Breast epithelium (tissue), 4 donors: ENCODE measurements at regions not wholly inside any gene's neighbourhood (a gene's known extent, or its start where the extent isn't known, plus 50 kb on each side); places are given as distances from the start of the nearest gene placed in this dataset.

ENCODE experiments used
- DNase-seq, 2 donors: peaks; one replicate each; pipeline ENCODE4 v3.0.0-alpha.2; 2019; ENCODE audit warnings: low spot score in 2 of 2
- H3K27ac ChIP-seq, 2 donors: fragments of 200-600 bp; sonication (generic) in 1 of 2; one replicate each; pipeline ENCODE4 v1.5.1; 2016 to 2019; ENCODE audit warnings: mild to moderate bottlenecking in 1 of 2
- H3K27me3 ChIP-seq, 2 donors: fragments of 200-600 bp; sonication (generic) in 1 of 2; one replicate each; pipeline versions ENCODE4 v1.5.1 to v1.6.0; 2017 to 2019; ENCODE audit warnings: control low read depth in 1 of 2, mild to moderate bottlenecking in 1 of 2
- H3K36me3 ChIP-seq: fragments of 200-600 bp; one replicate; pipeline ENCODE4 v1.5.1; 2019
- H3K4me1 ChIP-seq, 2 donors: fragments of 200-600 bp; sonication (generic); one replicate each; pipeline ENCODE4 v1.5.1; 2016 to 2019; ENCODE audit warnings: control low read depth in 1 of 2
- H3K4me3 ChIP-seq, 3 donors: fragments of 200-600 bp; sonication (generic); 1 replicate in 2 of 3; 2 replicates in 1 of 3; pipeline ENCODE4 v1.5.1; 2016 to 2019; ENCODE audit warnings: mild to moderate bottlenecking in 3 of 3, moderate library complexity in 2 of 3
- H3K9me3 ChIP-seq, 2 donors: fragments of 200-600 bp; sonication (generic) in 1 of 2; one replicate each; pipeline ENCODE4 v1.5.1; 2016 to 2019; ENCODE audit warnings: control low read depth in 1 of 2
- POLR2A ChIP-seq: fragments of 450-650 bp; IDR thresholded peaks from one replicate; pipeline ENCODE4 v1.6.1; 2016; ENCODE audit warnings: antibody characterized with exemption, mild to moderate bottlenecking, moderate library complexity
- POLR2AphosphoS5 ChIP-seq, 3 donors: sonication (generic); formaldehyde crosslinking; IDR thresholded peaks; one replicate each; pipeline ENCODE4 v1.6.1; 2017; ENCODE audit warnings: antibody characterized with exemption in 3 of 3
- intact Hi-C: fragments of 100-400 bp; cut with DNase I; formaldehyde crosslinking; loops from one replicate; pipeline ENCODE4 v1.15.1; 2023; ENCODE audit warnings: low total_unique reads
- TF ChIP-seq, protein P1 (sequence below), 3 donors: fragments of 450-650 bp; IDR thresholded peaks; one replicate each; pipeline ENCODE4 v1.5.1; 2016 to 2017; ENCODE audit warnings: antibody characterized with exemption in 3 of 3, mild to moderate bottlenecking in 3 of 3, moderate library complexity in 3 of 3

DNA sequence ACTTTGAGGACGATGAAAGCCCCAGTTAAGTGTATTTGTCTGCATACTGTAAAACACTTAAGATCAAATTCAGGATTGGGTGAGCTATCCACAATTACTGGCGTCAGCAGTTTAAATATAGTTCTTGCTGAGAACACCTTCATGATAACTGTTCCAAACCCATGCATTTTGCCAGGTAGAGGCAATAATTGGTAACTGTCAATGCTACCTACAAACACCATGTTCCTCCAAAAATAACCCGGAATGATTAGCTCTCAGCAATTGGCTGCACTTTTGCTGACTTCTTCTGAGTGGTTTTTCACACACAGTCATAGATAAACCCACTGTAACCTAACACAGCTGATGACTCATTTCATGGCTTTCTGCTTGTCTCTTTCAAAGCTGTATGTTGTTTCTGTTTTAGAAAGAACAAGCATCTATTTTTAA is 1358.6 kb upstream of the GJE1 start:
- intact Hi-C loops: no loop called here
- TF ChIP-seq, protein P1, sequence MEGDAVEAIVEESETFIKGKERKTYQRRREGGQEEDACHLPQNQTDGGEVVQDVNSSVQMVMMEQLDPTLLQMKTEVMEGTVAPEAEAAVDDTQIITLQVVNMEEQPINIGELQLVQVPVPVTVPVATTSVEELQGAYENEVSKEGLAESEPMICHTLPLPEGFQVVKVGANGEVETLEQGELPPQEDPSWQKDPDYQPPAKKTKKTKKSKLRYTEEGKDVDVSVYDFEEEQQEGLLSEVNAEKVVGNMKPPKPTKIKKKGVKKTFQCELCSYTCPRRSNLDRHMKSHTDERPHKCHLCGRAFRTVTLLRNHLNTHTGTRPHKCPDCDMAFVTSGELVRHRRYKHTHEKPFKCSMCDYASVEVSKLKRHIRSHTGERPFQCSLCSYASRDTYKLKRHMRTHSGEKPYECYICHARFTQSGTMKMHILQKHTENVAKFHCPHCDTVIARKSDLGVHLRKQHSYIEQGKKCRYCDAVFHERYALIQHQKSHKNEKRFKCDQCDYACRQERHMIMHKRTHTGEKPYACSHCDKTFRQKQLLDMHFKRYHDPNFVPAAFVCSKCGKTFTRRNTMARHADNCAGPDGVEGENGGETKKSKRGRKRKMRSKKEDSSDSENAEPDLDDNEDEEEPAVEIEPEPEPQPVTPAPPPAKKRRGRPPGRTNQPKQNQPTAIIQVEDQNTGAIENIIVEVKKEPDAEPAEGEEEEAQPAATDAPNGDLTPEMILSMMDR (IDR thresholded peaks at IDR 0.05): no peak
- TF ChIP-seq POLR2AphosphoS5 (IDR thresholded peaks at IDR 0.05): no peak
- TF ChIP-seq POLR2A: no peak
- H3K27ac ChIP-seq: no peak overlapping the region
- no peak overlapping the region for H3K4me3 ChIP-seq
- H3K27me3 ChIP-seq: no peaks in the 10 kb centered on the region
- H3K36me3 ChIP-seq: no peaks in the 10 kb centered on the region
- DNase-seq: no peak
- H3K9me3 ChIP-seq: no peaks in the 10 kb centered on the region
- H3K4me1 ChIP-seq: no peaks in the 10 kb centered on the region

GRCh38 chr6:140773276-140773675 is 1359.4 kb upstream of the GJE1 start:
- H3K36me3 ChIP-seq: no peaks in the 10 kb centered on the region
- no peaks in the 10 kb centered on the region for H3K27me3 ChIP-seq
- no peak for DNase-seq
- TF ChIP-seq POLR2AphosphoS5 (IDR thresholded peaks at IDR 0.05) (no peak), POLR2A (no peak)
- TF ChIP-seq, protein P1 (IDR thresholded peaks at IDR 0.05): no peak
- no peaks in the 10 kb centered on the region for H3K4me1 ChIP-seq
- no peak overlapping the region for H3K27ac ChIP-seq
- intact Hi-C loops: no loop called here
- H3K9me3 ChIP-seq: no peaks in the 10 kb centered on the region
- H3K4me3 ChIP-seq: no peak overlapping the region

- no peaks in the 10 kb centered on the region for H3K4me1 ChIP-seq
- no peak overlapping the region for H3K27ac ChIP-seq
- intact Hi-C loops: no loop called here
Measured at GRCh38 chr6:140772576-140772975, 1360.1 kb upstream of the GJE1 start.

DNA sequence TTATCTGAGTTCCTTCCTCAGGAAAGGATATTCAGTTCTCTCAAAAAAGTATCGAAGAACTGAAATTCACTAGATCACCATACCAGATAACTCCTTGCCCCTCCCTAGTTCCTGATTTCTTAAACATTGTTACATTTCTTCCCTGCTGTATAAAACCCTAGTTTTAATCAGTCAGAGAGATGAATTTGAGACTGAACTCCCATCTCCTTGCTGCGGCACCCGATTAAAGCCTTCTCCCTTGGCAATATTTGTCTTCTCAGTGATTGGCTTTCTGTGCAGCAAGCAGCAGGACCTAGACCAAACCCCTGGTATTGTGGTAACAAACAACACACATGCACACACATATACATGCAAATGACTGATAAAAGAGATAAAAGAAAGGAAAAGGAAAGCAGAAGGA is 1364.6 kb upstream of the GJE1 start:
- no peak for DNase-seq
- no peaks in the 10 kb centered on the region for H3K27me3 ChIP-seq
- intact Hi-C loops: no loop called here
- no peaks in the 10 kb centered on the region for H3K36me3 ChIP-seq
- H3K27ac ChIP-seq: no peak overlapping the region
- H3K4me3 ChIP-seq: no peak overlapping the region
- peaks cover 0 to 8% of the 10 kb centered on the region in 2 donors for H3K9me3 ChIP-seq
- no peaks in the 10 kb centered on the region for H3K4me1 ChIP-seq
- no peak for TF ChIP-seq POLR2A
- TF ChIP-seq, protein P1 (IDR thresholded peaks at IDR 0.05): no peak
- no peak for TF ChIP-seq POLR2AphosphoS5 (IDR thresholded peaks at IDR 0.05)

More at GRCh38 chr6:140772576-140772975, 1360.1 kb upstream of the GJE1 start:
- Histone ChIP-seq H3K4me3 (no peak overlapping the region), H3K27me3 (no peaks in the 10 kb centered on the region), H3K9me3 (peaks cover 0 to 7% of the 10 kb centered on the region in 2 donors), H3K36me3 (no peaks in the 10 kb centered on the region)
- TF ChIP-seq POLR2A (no peak), POLR2AphosphoS5 (IDR thresholded peaks at IDR 0.05) (no peak)
- TF ChIP-seq, protein P1 (IDR thresholded peaks at IDR 0.05): no peak
- no peak for DNase-seq

DNA sequence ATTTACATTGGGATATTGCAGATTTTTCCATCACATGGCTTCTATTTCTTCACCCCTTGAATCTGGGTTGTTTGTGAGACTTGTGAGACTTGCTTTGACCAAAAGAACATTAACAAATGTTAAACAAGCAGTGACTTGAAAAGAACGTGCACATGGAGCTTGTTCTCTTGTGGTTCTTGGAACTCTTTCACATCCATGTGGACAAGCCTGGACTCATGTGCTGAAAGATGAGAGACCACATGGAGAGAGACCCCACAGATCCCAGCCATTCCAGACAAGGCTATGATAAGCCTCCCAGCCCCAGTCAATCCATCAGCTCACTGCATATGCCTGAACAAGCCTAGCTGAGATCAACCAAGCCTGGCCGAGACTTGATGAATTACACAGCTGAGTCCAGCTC is 1365.7 kb upstream of the GJE1 start:
- TF ChIP-seq POLR2A (no peak), POLR2AphosphoS5 (IDR thresholded peaks at IDR 0.05) (no peak)
- TF ChIP-seq, protein P1 (IDR thresholded peaks at IDR 0.05): no peak
- H3K4me3 ChIP-seq: no peak overlapping the region
- H3K4me1 ChIP-seq: no peaks in the 10 kb centered on the region
- no peak for DNase-seq
- intact Hi-C loops: no loop called here
- H3K36me3 ChIP-seq: no peaks in the 10 kb centered on the region
- H3K9me3 ChIP-seq: peaks cover 0 to 8% of the 10 kb centered on the region in 2 donors
- no peaks in the 10 kb centered on the region for H3K27me3 ChIP-seq
- H3K27ac ChIP-seq: no peak overlapping the region
